ENCODE measurements at regions not wholly inside any gene's neighbourhood (a gene's known extent, or its start where the extent isn't known, plus 50 kb on each side); places are given as distances from the start of the nearest gene placed in this dataset.

GRCh38 chr13:42720858-42721219, 60.5 kb upstream of the FAM216B start:
- no peak for DNase-seq (ENCODE audit: low read depth)

- no peak for DNase-seq (ENCODE audit: low read depth)
These were observed 58.4 kb upstream of the FAM216B start for GRCh38 chr13:42722883-42723539.

GRCh38 chr13:42728507-42729180, 52.7 kb upstream of the FAM216B start:
- DNase-seq (ENCODE audit: low read depth): no peak

- DNase-seq (ENCODE audit: low read depth): no peak
These were observed 51.5 kb upstream of the FAM216B start for GRCh38 chr13:42729857-42730402.

Measured in renal cortical epithelial cell (primary cell).